ENCODE measurements at regions not wholly inside any gene's neighbourhood (a gene's known extent, or its start where the extent isn't known, plus 50 kb on each side); places are given as distances from the start of the nearest gene placed in this dataset.

- TF ChIP-seq EZH2 (IDR thresholded peaks at IDR 0.05; ENCODE audit: borderline replicate concordance, low read depth, low read length, severe bottlenecking) (no peak), CTCF (IDR thresholded peaks at IDR 0.05; ENCODE audit: borderline replicate concordance, extremely low read depth, low read length, poor library complexity, severe bottlenecking) (no peak)
Observed at GRCh38 chr2:234802845-234803171, 149.0 kb upstream of the SH3BP4 start.

All from DND-41 (cell line).